ENCODE measurements at regions not wholly inside any gene's neighbourhood (a gene's known extent, or its start where the extent isn't known, plus 50 kb on each side); places are given as distances from the start of the nearest gene placed in this dataset.

GRCh38 chr6:112562301-112563231 lies 215.4 kb downstream of the RFPL4B start:
- H3K4me1 ChIP-seq (ENCODE audit: insufficient read depth, low read length): peaks cover 23% of the 10 kb centered on the region
- H3K27me3 ChIP-seq (ENCODE audit: insufficient read depth, low read length): no peaks in the 10 kb centered on the region
- H3K27ac ChIP-seq (ENCODE audit: low read length): no peak overlapping the region
- 0 out of 2 replicates have a peak overlapping the region, but pooled peaks have one; percentile 30 for H3K9ac ChIP-seq (ENCODE audit: low read depth, low read length)
- no peak overlapping the region for H3K4me3 ChIP-seq (ENCODE audit: low read length)
- H3K9me3 ChIP-seq (ENCODE audit: insufficient read depth, low read depth, low read length): no peaks in the 10 kb centered on the region
- no peaks in the 10 kb centered on the region for H3K36me3 ChIP-seq (ENCODE audit: insufficient read depth, low read depth, low read length)

- Histone ChIP-seq H3K27ac (ENCODE audit: low read length) (no peak overlapping the region), H3K9me3 (ENCODE audit: insufficient read depth, low read depth, low read length) (no peaks in the 10 kb centered on the region), H3K36me3 (ENCODE audit: insufficient read depth, low read depth, low read length) (no peaks in the 10 kb centered on the region), H3K9ac (ENCODE audit: low read depth, low read length) (peak overlapping the region; percentile 43; the same call in 1 of the 2 replicates), H3K27me3 (ENCODE audit: insufficient read depth, low read length) (no peaks in the 10 kb centered on the region), H3K4me1 (ENCODE audit: insufficient read depth, low read length) (peaks cover 23% of the 10 kb centered on the region), H3K4me3 (ENCODE audit: low read length) (no peak overlapping the region)
Observed at GRCh38 chr6:112563368-112563767, 216.2 kb downstream of the RFPL4B start.

GRCh38 chr6:112568066-112568465 lies 220.9 kb downstream of the RFPL4B start:
- peaks cover 13% of the 10 kb centered on the region for H3K4me1 ChIP-seq (ENCODE audit: insufficient read depth, low read length)
- H3K9me3 ChIP-seq (ENCODE audit: insufficient read depth, low read depth, low read length): no peaks in the 10 kb centered on the region
- no peaks in the 10 kb centered on the region for H3K27me3 ChIP-seq (ENCODE audit: insufficient read depth, low read length)
- no peaks in the 10 kb centered on the region for H3K36me3 ChIP-seq (ENCODE audit: insufficient read depth, low read depth, low read length)
- H3K4me3 ChIP-seq (ENCODE audit: low read length): no peak overlapping the region
- no peak overlapping the region for H3K9ac ChIP-seq (ENCODE audit: low read depth, low read length)
- H3K27ac ChIP-seq (ENCODE audit: low read length): no peak overlapping the region

- Histone ChIP-seq H3K27me3 (ENCODE audit: insufficient read depth, low read length) (no peaks in the 10 kb centered on the region), H3K9ac (ENCODE audit: low read depth, low read length) (no peak overlapping the region), H3K4me3 (ENCODE audit: low read length) (no peak overlapping the region), H3K27ac (ENCODE audit: low read length) (no peak overlapping the region), H3K9me3 (ENCODE audit: insufficient read depth, low read depth, low read length) (no peaks in the 10 kb centered on the region), H3K36me3 (ENCODE audit: insufficient read depth, low read depth, low read length) (no peaks in the 10 kb centered on the region), H3K4me1 (ENCODE audit: insufficient read depth, low read length) (no peaks in the 10 kb centered on the region)
Observed at GRCh38 chr6:112571488-112572270, 224.5 kb downstream of the RFPL4B start.

GRCh38 chr6:112574190-112574589 lies 227.1 kb downstream of the RFPL4B start:
- no peaks in the 10 kb centered on the region for H3K36me3 ChIP-seq (ENCODE audit: insufficient read depth, low read depth, low read length)
- no peaks in the 10 kb centered on the region for H3K9me3 ChIP-seq (ENCODE audit: insufficient read depth, low read depth, low read length)
- H3K4me1 ChIP-seq (ENCODE audit: insufficient read depth, low read length): no peaks in the 10 kb centered on the region
- no peaks in the 10 kb centered on the region for H3K27me3 ChIP-seq (ENCODE audit: insufficient read depth, low read length)
- H3K4me3 ChIP-seq (ENCODE audit: low read length): no peak overlapping the region
- H3K27ac ChIP-seq (ENCODE audit: low read length): no peak overlapping the region
- no peak overlapping the region for H3K9ac ChIP-seq (ENCODE audit: low read depth, low read length)

- Histone ChIP-seq H3K4me1 (ENCODE audit: insufficient read depth, low read length) (no peaks in the 10 kb centered on the region), H3K4me3 (ENCODE audit: low read length) (no peak overlapping the region), H3K36me3 (ENCODE audit: insufficient read depth, low read depth, low read length) (no peaks in the 10 kb centered on the region), H3K27ac (ENCODE audit: low read length) (no peak overlapping the region), H3K9me3 (ENCODE audit: insufficient read depth, low read depth, low read length) (no peaks in the 10 kb centered on the region), H3K27me3 (ENCODE audit: insufficient read depth, low read length) (no peaks in the 10 kb centered on the region), H3K9ac (ENCODE audit: low read depth, low read length) (no peak overlapping the region)
Observed at GRCh38 chr6:112575309-112575834, 228.2 kb downstream of the RFPL4B start.

- H3K9me3 ChIP-seq (ENCODE audit: insufficient read depth, low read depth, low read length): no peaks in the 10 kb centered on the region
- no peak overlapping the region for H3K4me3 ChIP-seq (ENCODE audit: low read length)
- no peak overlapping the region for H3K27ac ChIP-seq (ENCODE audit: low read length)
- no peaks in the 10 kb centered on the region for H3K4me1 ChIP-seq (ENCODE audit: insufficient read depth, low read length)
- H3K27me3 ChIP-seq (ENCODE audit: insufficient read depth, low read length): no peaks in the 10 kb centered on the region
- no peak overlapping the region for H3K9ac ChIP-seq (ENCODE audit: low read depth, low read length)
- no peaks in the 10 kb centered on the region for H3K36me3 ChIP-seq (ENCODE audit: insufficient read depth, low read depth, low read length)
Observed at GRCh38 chr6:112576423-112576822, 229.3 kb downstream of the RFPL4B start.

- no peaks in the 10 kb centered on the region for H3K9me3 ChIP-seq (ENCODE audit: insufficient read depth, low read depth, low read length)
- no peak overlapping the region for H3K27ac ChIP-seq (ENCODE audit: low read length)
- no peaks in the 10 kb centered on the region for H3K4me1 ChIP-seq (ENCODE audit: insufficient read depth, low read length)
- no peak overlapping the region for H3K9ac ChIP-seq (ENCODE audit: low read depth, low read length)
- H3K4me3 ChIP-seq (ENCODE audit: low read length): no peak overlapping the region
- H3K36me3 ChIP-seq (ENCODE audit: insufficient read depth, low read depth, low read length): no peaks in the 10 kb centered on the region
- H3K27me3 ChIP-seq (ENCODE audit: insufficient read depth, low read length): no peaks in the 10 kb centered on the region
Observed at GRCh38 chr6:112579601-112580000, 232.5 kb downstream of the RFPL4B start.

GRCh38 chr6:112581015-112581414 lies 233.9 kb downstream of the RFPL4B start:
- H3K27me3 ChIP-seq (ENCODE audit: insufficient read depth, low read length): no peaks in the 10 kb centered on the region
- H3K9me3 ChIP-seq (ENCODE audit: insufficient read depth, low read depth, low read length): no peaks in the 10 kb centered on the region
- H3K4me1 ChIP-seq (ENCODE audit: insufficient read depth, low read length): no peaks in the 10 kb centered on the region
- H3K9ac ChIP-seq (ENCODE audit: low read depth, low read length): no peak overlapping the region
- H3K36me3 ChIP-seq (ENCODE audit: insufficient read depth, low read depth, low read length): no peaks in the 10 kb centered on the region
- no peak overlapping the region for H3K27ac ChIP-seq (ENCODE audit: low read length)
- H3K4me3 ChIP-seq (ENCODE audit: low read length): no peak overlapping the region

GRCh38 chr6:112590326-112590725 lies 243.2 kb downstream of the RFPL4B start:
- Histone ChIP-seq H3K27ac (ENCODE audit: low read length) (no peak overlapping the region), H3K36me3 (ENCODE audit: insufficient read depth, low read depth, low read length) (no peaks in the 10 kb centered on the region), H3K9ac (ENCODE audit: low read depth, low read length) (no peak overlapping the region), H3K4me3 (ENCODE audit: low read length) (no peak overlapping the region), H3K9me3 (ENCODE audit: insufficient read depth, low read depth, low read length) (peaks cover 11% of the 10 kb centered on the region), H3K27me3 (ENCODE audit: insufficient read depth, low read length) (no peaks in the 10 kb centered on the region), H3K4me1 (ENCODE audit: insufficient read depth, low read length) (no peaks in the 10 kb centered on the region)

GRCh38 chr6:112591329-112591728 lies 244.2 kb downstream of the RFPL4B start:
- Histone ChIP-seq H3K36me3 (ENCODE audit: insufficient read depth, low read depth, low read length) (no peaks in the 10 kb centered on the region), H3K27ac (ENCODE audit: low read length) (no peak overlapping the region), H3K27me3 (ENCODE audit: insufficient read depth, low read length) (no peaks in the 10 kb centered on the region), H3K4me3 (ENCODE audit: low read length) (no peak overlapping the region), H3K9me3 (ENCODE audit: insufficient read depth, low read depth, low read length) (peaks cover 11% of the 10 kb centered on the region), H3K4me1 (ENCODE audit: insufficient read depth, low read length) (no peaks in the 10 kb centered on the region), H3K9ac (ENCODE audit: low read depth, low read length) (no peak overlapping the region)

Measured in iPS-20b (cell line).